Stomach (tissue), 4 donors: ENCODE measurements at regions not wholly inside any gene's neighbourhood (a gene's known extent, or its start where the extent isn't known, plus 50 kb on each side); places are given as distances from the start of the nearest gene placed in this dataset.

ENCODE experiments used
- EP300 ChIP-seq: sonication (generic); formaldehyde crosslinking; IDR thresholded peaks from one replicate; pipeline ENCODE4 v1.6.1; 2017; ENCODE audit warnings: antibody characterized with exemption
- POLR2A ChIP-seq, 4 donors: fragments of 450-650 bp; IDR thresholded peaks; one replicate each; pipeline ENCODE4 v1.6.1; 2016; ENCODE audit warnings: antibody characterized with exemption in 4 of 4, control low read depth in 2 of 4, mild to moderate bottlenecking in 1 of 4, moderate library complexity in 1 of 4
- POLR2AphosphoS5 ChIP-seq, 3 donors: sonication (generic); formaldehyde crosslinking; IDR thresholded peaks; one replicate each; pipeline ENCODE4 v1.6.1; 2016; ENCODE audit warnings: antibody characterized with exemption in 3 of 3
- TF ChIP-seq, protein P1 (sequence below), 7 experiments: fragments of 450-650 bp in 4 of 7; fragments of 200-600 bp in 3 of 7; sonication (generic) in 3 of 7; IDR thresholded peaks; one replicate each; pipeline ENCODE4 v1.5.1; 2016 to 2019; ENCODE audit warnings: antibody characterized with exemption in 7 of 7, control low read depth in 2 of 7, mild to moderate bottlenecking in 1 of 7

DNA sequence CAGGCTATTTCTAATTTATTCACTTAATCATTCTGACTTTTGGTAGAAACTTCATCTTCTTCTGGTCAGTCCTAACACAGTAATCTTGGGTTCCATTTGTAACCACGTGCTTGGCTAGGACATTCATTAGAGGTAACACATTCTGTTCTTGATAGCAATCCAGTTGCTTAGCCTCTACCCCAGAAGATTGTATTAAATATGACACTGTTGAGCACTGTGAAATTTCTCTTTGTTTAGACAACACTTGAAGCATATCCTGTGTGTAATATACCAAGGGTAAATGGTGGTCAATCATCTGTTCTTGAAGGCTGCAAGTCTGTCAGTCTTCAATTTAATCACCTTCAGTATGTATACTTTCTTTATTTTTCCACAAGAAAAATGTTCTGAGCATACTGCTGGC, 523.0 kb downstream of the ANKRD50 start:
- TF ChIP-seq POLR2A (IDR thresholded peaks at IDR 0.05), result no peak
- TF ChIP-seq, protein P1, sequence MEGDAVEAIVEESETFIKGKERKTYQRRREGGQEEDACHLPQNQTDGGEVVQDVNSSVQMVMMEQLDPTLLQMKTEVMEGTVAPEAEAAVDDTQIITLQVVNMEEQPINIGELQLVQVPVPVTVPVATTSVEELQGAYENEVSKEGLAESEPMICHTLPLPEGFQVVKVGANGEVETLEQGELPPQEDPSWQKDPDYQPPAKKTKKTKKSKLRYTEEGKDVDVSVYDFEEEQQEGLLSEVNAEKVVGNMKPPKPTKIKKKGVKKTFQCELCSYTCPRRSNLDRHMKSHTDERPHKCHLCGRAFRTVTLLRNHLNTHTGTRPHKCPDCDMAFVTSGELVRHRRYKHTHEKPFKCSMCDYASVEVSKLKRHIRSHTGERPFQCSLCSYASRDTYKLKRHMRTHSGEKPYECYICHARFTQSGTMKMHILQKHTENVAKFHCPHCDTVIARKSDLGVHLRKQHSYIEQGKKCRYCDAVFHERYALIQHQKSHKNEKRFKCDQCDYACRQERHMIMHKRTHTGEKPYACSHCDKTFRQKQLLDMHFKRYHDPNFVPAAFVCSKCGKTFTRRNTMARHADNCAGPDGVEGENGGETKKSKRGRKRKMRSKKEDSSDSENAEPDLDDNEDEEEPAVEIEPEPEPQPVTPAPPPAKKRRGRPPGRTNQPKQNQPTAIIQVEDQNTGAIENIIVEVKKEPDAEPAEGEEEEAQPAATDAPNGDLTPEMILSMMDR (IDR thresholded peaks at IDR 0.05), result no peak
- TF ChIP-seq POLR2AphosphoS5 (IDR thresholded peaks at IDR 0.05), result no peak
- no peak for TF ChIP-seq EP300
